SK-N-SH treated with all-trans-retinoic acid at 6 μM for 48 hours (cell line): ENCODE measurements at regions not wholly inside any gene's neighbourhood (a gene's known extent, or its start where the extent isn't known, plus 50 kb on each side); places are given as distances from the start of the nearest gene placed in this dataset.

Experiments used
- ATAC-seq: fragments of 200-7000 bp; cut with Tn5 transposase; 3 replicates; pipeline ENCODE4 v1.9.1; 2020; ENCODE audit warnings: mild to moderate bottlenecking, moderate library complexity
- BACH2 ChIP-seq: fragments of 250-450 bp; sonication (Bioruptor Pico); IDR thresholded peaks from 2 replicates; pipeline ENCODE4 v1.9.0; 2021; ENCODE audit warnings: mild to moderate bottlenecking, borderline replicate concordance
- CREB5 ChIP-seq: fragments of 250-450 bp; sonication (Bioruptor Pico); IDR thresholded peaks from 2 replicates; pipeline ENCODE4 v1.5.1; 2020; ENCODE audit warnings: low read depth, mild to moderate bottlenecking, moderate library complexity
- CSRNP3 ChIP-seq: fragments of 250-450 bp; sonication (Bioruptor Pico); IDR thresholded peaks from 2 replicates; pipeline ENCODE4 v1.5.1; 2021; ENCODE audit warnings: mild to moderate bottlenecking, moderate library complexity
- ESRRG ChIP-seq: fragments of 250-450 bp; sonication (Bioruptor Pico); IDR thresholded peaks from 2 replicates; pipeline ENCODE4 v1.6.1; 2021; ENCODE audit warnings: mild to moderate bottlenecking
- GLIS3 ChIP-seq: fragments of 250-450 bp; sonication (Bioruptor Pico); IDR thresholded peaks from 2 replicates; pipeline ENCODE4 v1.5.0; 2020; ENCODE audit warnings: mild to moderate bottlenecking, moderate library complexity
- OSR1 ChIP-seq: fragments of 250-450 bp; sonication (Bioruptor Pico); IDR thresholded peaks from 2 replicates; pipeline ENCODE4 v1.8.0; 2022; ENCODE audit warnings: moderate library complexity, mild to moderate bottlenecking, inconsistent platforms
- PATZ1 ChIP-seq: fragments of 250-450 bp; sonication (Bioruptor Pico); IDR thresholded peaks from 2 replicates; pipeline ENCODE4 v1.8.0; 2020; ENCODE audit warnings: mild to moderate bottlenecking, moderate library complexity, borderline replicate concordance
- POU6F1 ChIP-seq: fragments of 250-450 bp; sonication (Bioruptor Pico); IDR thresholded peaks from 2 replicates; pipeline ENCODE4 v1.8.0; 2021; ENCODE audit warnings: low read depth, mild to moderate bottlenecking, moderate library complexity, borderline replicate concordance
- PPARA ChIP-seq: fragments of 250-450 bp; sonication (Bioruptor Pico); IDR thresholded peaks from 2 replicates; pipeline ENCODE4 v1.5.0; 2020; ENCODE audit warnings: mild to moderate bottlenecking, borderline replicate concordance
- RARB ChIP-seq: fragments of 250-450 bp; sonication (Bioruptor Pico); IDR thresholded peaks from 2 replicates; pipeline ENCODE4 v1.8.0; 2021; ENCODE audit warnings: mild to moderate bottlenecking, moderate library complexity
- SNAI2 ChIP-seq: fragments of 250-450 bp; sonication (Bioruptor Pico); IDR thresholded peaks from 2 replicates; pipeline ENCODE4 v1.5.0; 2020; ENCODE audit warnings: mild to moderate bottlenecking, moderate library complexity
- TOX ChIP-seq: fragments of 250-450 bp; sonication (Bioruptor Pico); IDR thresholded peaks from 2 replicates; pipeline ENCODE4 v1.8.0; 2021; ENCODE audit warnings: mild to moderate bottlenecking, moderate library complexity, borderline replicate concordance
- TSHZ2 ChIP-seq: fragments of 250-450 bp; sonication (Bioruptor Pico); IDR thresholded peaks from 2 replicates; pipeline ENCODE4 v1.5.0; 2020; ENCODE audit warnings: mild to moderate bottlenecking, moderate library complexity
- ZFP3 ChIP-seq: fragments of 250-450 bp; sonication (Bioruptor Pico); IDR thresholded peaks from 2 replicates; pipeline ENCODE4 v1.5.0; 2020; ENCODE audit warnings: mild to moderate bottlenecking, moderate library complexity
- ZFP30 ChIP-seq: fragments of 450-650 bp; formaldehyde crosslinking; IDR thresholded peaks from 2 replicates; pipeline ENCODE4 v1.5.0; 2022; ENCODE audit warnings: mild to moderate bottlenecking, moderate library complexity
- ZNF565 ChIP-seq: fragments of 450-650 bp; formaldehyde crosslinking; conservative IDR thresholded peaks from 2 replicates; pipeline ENCODE4 v1.5.0; 2020; ENCODE audit warnings: low read depth, mild to moderate bottlenecking, moderate library complexity
- ZNF70 ChIP-seq: fragments of 450-650 bp; formaldehyde crosslinking; IDR thresholded peaks from 2 replicates; pipeline ENCODE4 v1.5.0; 2020; ENCODE audit warnings: mild to moderate bottlenecking, moderate library complexity
- ZNF8 ChIP-seq: fragments of 450-650 bp; formaldehyde crosslinking; IDR thresholded peaks from 2 replicates; pipeline ENCODE4 v1.5.0; 2020; ENCODE audit warnings: mild to moderate bottlenecking, moderate library complexity

- TF ChIP-seq SNAI2 (CRISPR knock-in tag) = no peak
- no peak for TF ChIP-seq ZNF8 (CRISPR knock-in tag)
- no peak for TF ChIP-seq OSR1
- TF ChIP-seq CSRNP3 = no peak
- no peak for TF ChIP-seq POU6F1
- TF ChIP-seq ZFP3 (CRISPR knock-in tag) = no peak
- TF ChIP-seq ESRRG (CRISPR knock-in tag) = no peak
- TF ChIP-seq GLIS3 (CRISPR knock-in tag) = no peak
- TF ChIP-seq TSHZ2 (CRISPR knock-in tag) = no peak
- no peak for TF ChIP-seq ZNF565 (CRISPR knock-in tag)
- TF ChIP-seq PATZ1 (CRISPR knock-in tag) = no peak
- TF ChIP-seq ZFP30 (CRISPR knock-in tag) = no peak
- TF ChIP-seq BACH2 (CRISPR knock-in tag) = no peak
- no peak for TF ChIP-seq RARB
- no peak for TF ChIP-seq PPARA
- TF ChIP-seq TOX (CRISPR knock-in tag) = no peak
- no peak for TF ChIP-seq ZNF70 (CRISPR knock-in tag)
- no peak for ATAC-seq
Measured at GRCh38 chr2:796141-796985, 119.2 kb upstream of the TMEM18 start.

GRCh38 chr2:795531-796041 lies 118.4 kb upstream of the TMEM18 start:
- ATAC-seq = no peak
- TF ChIP-seq OSR1 = no peak
- TF ChIP-seq BACH2 (CRISPR knock-in tag) = no peak
- no peak for TF ChIP-seq CSRNP3
- no peak for TF ChIP-seq POU6F1
- no peak for TF ChIP-seq RARB
- no peak for TF ChIP-seq ZNF8 (CRISPR knock-in tag)
- no peak for TF ChIP-seq TSHZ2 (CRISPR knock-in tag)
- no peak for TF ChIP-seq GLIS3 (CRISPR knock-in tag)
- no peak for TF ChIP-seq CREB5 (CRISPR knock-in tag)
- TF ChIP-seq ESRRG (CRISPR knock-in tag) = no peak
- TF ChIP-seq PPARA = no peak
